ENCODE measurements at regions not wholly inside any gene's neighbourhood (a gene's known extent, or its start where the extent isn't known, plus 50 kb on each side); places are given as distances from the start of the nearest gene placed in this dataset.

DNA sequence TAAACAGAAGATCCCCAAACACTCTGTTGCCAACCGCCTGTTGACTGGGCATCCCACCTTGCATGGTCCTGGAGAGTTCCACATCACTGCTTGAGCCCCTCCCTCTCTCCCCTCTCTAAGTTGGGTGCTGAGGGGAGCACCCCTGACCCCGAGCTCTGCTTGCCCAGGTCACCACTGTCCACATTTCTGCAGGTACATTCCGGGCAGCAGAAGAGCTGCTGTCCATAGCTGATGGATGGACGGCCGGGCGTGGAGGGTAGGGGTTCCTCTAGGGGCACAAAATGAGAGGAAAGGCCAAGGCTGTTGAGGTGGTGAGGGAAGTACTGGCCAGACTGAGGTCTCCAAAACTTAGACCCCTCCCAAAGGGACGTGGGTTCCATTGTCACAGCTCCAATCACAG, 227.4 kb upstream of the PPP2R2D start:
- no peak for DNase-seq (ENCODE audit: low spot score)

GRCh38 chr10:131674130-131674529, 226.7 kb upstream of the PPP2R2D start:
- no peak for DNase-seq (ENCODE audit: low spot score)

GRCh38 chr10:131675104-131675503, 225.7 kb upstream of the PPP2R2D start:
- no peak for DNase-seq (ENCODE audit: low spot score)

DNA sequence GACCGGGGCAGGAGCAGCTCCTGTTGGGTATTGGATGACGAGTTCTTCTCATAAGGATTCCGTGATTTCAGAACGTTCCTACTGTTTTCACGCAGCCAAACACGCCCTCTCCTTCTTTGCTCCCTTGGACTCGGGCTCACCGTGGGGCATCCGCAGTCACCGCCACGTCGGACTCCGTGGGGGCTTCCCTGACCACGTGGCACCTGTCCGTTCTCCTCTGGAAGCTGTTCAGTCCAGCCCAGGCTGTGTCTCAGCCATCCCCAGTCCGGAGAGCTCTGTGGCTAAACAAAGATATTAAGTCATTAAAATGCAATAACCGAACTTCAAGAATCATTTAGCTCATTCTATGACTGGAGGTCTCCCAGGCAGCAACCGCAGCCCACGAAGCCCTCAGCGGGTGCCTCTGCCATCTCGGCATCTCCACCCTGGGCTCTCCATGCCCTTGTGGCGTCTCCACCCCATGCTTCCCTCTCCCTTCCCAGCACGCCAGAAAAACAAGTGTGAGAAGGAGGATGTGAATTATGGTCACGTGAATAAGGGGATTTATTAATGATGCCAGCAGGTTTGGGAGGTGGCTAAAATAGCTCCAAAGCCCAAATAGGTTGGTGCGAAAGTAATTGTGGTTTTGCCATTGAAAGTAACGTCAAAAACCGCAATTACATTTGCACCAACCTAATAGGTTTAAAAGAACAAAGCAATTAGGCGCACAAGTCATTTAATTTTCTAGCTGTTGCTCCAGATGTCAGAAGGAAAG, 224.6 kb upstream of the PPP2R2D start:
- no peak for DNase-seq (ENCODE audit: low spot score)

DNA sequence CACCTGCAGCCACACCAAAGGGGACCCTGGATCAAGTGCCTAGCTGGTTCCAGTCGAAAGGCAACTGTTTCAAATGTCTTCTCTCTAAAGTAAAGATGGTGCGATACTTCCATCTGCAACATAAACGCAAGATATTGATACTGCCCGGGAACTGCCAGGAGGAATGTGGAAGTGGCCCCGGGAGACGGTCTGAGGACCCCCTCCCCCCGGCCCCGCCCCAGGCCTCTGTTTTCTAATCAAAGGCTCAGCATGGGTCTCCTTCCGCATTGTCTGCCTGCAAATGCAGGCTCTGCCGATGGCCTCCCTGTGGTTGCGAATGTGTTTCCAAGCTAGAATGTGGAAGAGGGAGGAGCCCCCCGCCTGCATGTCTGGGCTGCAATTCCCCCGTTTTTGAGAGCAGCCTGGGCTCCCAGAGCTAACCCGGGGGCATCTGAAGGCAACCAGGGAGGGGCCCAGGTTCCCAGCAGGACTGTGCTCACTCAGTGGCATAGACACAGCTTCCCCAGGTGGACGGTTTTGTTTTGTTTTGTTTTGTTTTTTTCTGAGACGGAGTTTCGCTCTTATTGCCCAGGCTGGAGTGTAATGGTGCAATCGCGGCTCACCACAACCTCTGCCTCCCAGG, 223.9 kb upstream of the PPP2R2D start:
- DNase-seq (ENCODE audit: low spot score), result no peak

GRCh38 chr10:131677671-131678070, 223.1 kb upstream of the PPP2R2D start:
- DNase-seq (ENCODE audit: low spot score), result no peak

DNA sequence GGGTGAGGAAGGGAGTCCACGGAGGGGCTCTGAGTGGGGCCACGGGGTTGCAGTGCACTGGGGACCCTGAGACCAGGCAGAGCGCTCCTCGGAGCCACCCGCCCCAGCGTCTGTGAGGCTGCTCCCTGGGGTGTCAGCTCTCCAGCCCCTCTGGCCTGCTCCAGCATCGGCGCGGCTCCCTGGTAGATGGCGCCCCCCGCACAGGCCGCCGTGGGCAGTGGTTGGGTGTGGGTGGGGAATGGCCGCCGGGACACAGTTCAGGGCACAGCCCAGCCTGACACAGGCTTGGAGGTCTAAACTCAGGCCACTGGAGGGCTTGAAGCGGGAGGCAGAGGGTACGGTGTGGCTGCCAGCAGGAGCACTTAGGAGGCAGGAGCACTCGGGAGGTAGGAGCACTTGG, 222.6 kb upstream of the PPP2R2D start:
- no peak for DNase-seq (ENCODE audit: low spot score)

- no peak for DNase-seq (ENCODE audit: low spot score)
Measured at GRCh38 chr10:131678613-131679012, 222.2 kb upstream of the PPP2R2D start.

GRCh38 chr10:131679926-131680325, 220.9 kb upstream of the PPP2R2D start:
- no peak for DNase-seq (ENCODE audit: low spot score)

DNA sequence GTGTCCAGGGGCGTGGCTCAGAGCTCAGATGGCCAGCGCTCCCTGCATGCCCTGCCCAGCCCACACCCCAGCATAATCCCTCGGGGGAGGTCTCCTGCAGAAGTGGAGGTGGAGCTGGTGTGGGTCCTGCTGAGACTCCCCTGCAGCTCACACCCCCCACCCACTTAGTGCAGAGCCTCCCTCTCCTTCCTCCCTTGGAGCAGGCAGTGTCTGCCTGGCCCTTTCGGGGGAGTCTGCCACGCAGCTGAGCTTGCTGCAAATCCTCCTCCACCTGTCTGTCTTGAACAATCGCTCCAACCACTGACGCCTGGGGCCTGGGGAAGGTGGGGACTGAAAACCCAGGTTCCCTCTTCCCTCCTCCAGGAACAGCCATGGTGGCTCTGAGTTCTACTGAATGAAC, 219.7 kb upstream of the PPP2R2D start:
- no peak for DNase-seq (ENCODE audit: low spot score)

DNA sequence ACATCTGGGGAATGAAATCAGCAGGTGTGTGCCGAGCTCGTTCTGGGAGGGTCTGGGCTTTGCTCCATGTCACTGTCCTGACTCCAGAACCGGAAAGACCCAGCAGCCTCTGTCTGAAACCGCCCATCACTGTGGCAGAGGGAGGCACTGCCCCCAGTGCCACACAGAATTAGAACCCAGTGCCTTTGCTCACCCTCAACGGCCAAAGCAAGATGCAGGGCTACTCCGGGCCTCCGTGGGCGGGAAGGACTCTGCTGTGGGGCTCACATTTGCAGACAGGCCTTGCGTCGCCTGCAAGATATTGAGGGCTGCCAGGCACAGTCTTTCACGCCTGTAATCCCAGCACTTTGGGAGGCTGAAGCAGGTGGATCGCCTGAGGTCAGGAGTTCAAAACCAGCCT, 219.2 kb upstream of the PPP2R2D start:
- no peak for DNase-seq (ENCODE audit: low spot score)

GRCh38 chr10:131682271-131682962, 218.4 kb upstream of the PPP2R2D start:
- DNase-seq (ENCODE audit: low spot score), result no peak

DNA sequence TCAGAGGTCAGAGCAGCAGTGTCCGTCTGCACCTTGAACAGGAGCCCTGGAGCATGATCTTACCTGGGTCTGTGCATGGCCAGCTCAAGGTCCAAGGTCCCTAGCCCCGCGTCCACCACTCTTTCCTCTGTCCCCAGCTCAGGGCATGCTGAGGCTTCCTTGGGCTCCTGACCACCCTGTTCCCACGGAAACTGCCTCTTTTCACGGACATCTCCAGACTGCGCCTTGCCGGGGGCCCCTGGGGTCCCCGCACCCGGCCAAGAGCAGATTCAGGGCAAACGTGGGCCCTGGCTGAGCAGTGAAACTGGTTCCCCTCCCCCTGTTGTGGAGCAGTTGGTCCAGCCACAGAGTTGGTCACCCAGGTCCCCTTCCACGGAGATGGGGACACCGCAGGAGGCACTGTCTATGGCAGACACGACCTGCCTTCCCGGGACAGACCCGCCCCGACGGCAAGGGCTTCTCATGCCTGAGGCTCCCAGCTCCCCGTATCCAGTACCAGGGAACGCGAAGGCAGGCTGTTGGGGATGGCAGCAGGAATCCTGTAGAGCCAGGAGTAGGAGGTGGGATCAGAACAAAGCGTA, 217.4 kb upstream of the PPP2R2D start:
- DNase-seq (ENCODE audit: low spot score), result no peak

GRCh38 chr10:131683941-131684340, 216.9 kb upstream of the PPP2R2D start:
- no peak for DNase-seq (ENCODE audit: low spot score)

DNA sequence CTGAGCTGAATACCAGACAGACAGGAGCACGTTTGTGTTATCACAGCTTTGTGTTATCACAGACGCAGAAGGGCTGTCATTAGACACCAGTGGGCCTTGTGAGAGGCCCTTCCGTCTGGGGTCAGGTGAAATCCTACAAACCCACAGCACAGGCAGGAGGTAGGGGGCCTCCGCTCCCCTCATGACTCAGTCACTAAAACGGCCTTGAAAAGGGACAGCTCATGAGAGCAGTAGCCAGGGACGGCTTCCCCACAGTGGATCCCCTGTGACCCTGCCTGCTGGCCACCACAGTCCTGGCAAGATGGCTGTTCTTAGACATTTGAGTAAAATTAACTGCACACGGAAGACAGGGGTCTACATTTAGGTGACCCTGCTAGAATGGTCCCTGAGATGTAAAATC, 215.8 kb upstream of the PPP2R2D start:
- no peak for DNase-seq (ENCODE audit: low spot score)

GRCh38 chr10:131685576-131685975, 215.2 kb upstream of the PPP2R2D start:
- DNase-seq (ENCODE audit: low spot score), result no peak

- DNase-seq (ENCODE audit: low spot score), result no peak
Measured at GRCh38 chr10:131686781-131687420, 213.9 kb upstream of the PPP2R2D start.

- no peak for DNase-seq (ENCODE audit: low spot score)
Measured at GRCh38 chr10:131688304-131688703, 212.5 kb upstream of the PPP2R2D start.

GRCh38 chr10:131689016-131689415, 211.8 kb upstream of the PPP2R2D start:
- no peak for DNase-seq (ENCODE audit: low spot score)

DNA sequence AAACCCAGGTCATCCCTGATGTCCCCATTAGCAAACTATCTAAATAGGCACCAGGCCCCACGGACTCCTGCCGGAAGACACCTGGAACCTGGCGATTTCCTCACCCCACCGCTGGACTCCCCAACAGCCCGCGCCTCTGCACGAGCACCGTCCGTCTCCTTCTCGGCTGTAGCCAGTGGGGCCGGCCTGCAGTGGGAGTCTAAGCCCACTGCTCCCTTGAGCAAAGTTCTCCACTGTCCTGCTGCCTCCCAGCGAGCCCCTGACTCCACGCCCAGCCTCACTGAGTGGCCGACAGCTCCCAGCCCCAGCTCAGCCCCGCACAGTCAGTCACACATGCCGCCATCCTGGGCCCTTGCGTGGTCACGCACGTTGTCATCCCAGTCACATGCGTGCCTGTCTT, 211.3 kb upstream of the PPP2R2D start:
- DNase-seq (ENCODE audit: low spot score), result no peak

- DNase-seq (ENCODE audit: low spot score), result no peak
Measured at GRCh38 chr10:131689954-131690757, 210.7 kb upstream of the PPP2R2D start.

- DNase-seq (ENCODE audit: low spot score), result no peak
Measured at GRCh38 chr10:131690805-131691239, 210.0 kb upstream of the PPP2R2D start.

Data from activated CD4-positive, alpha-beta T cell treated with anti-CD3 and anti-CD28 coated beads, Interleukin-2, Interleukin-4, amounts not matched to agents 100 ng/mL and 50 ng/mL, durations not matched to agents 16 hours and 8 hours (primary cell).